DND-41 (cell line): ENCODE measurements at regions not wholly inside any gene's neighbourhood (a gene's known extent, or its start where the extent isn't known, plus 50 kb on each side); places are given as distances from the start of the nearest gene placed in this dataset.

Experiments used
- ATAC-seq: fragments of 200-7000 bp; cut with Tn5 transposase; 3 replicates; pipeline ENCODE4 v1.9.1; 2021; ENCODE audit warnings: low read depth; ENCODE audit not compliant: insufficient read depth
- DNase-seq: peaks from one replicate; pipeline ENCODE4 v3.0.0-alpha.2; 2020
- H2AFZ ChIP-seq: 2 replicates; pipeline ENCODE4 v1.6.0; 2012; ENCODE audit warnings: low read depth, low read length
- H3K27ac ChIP-seq: 2 replicates; pipeline ENCODE4 v1.5.1; 2012; ENCODE audit warnings: low read length, inconsistent platforms
- H3K27me3 ChIP-seq: fragments of 200-600 bp; sonication (generic); 2 replicates; pipeline ENCODE4 v1.6.0; 2012; ENCODE audit warnings: low read length, mild to moderate bottlenecking, inconsistent platforms; ENCODE audit not compliant: insufficient read depth, poor library complexity
- H3K36me3 ChIP-seq: 2 replicates; pipeline ENCODE4 v1.5.1; 2012; ENCODE audit warnings: low read length, inconsistent platforms; ENCODE audit not compliant: insufficient read depth
- H3K4me1 ChIP-seq: 2 replicates; pipeline ENCODE4 v1.5.1; 2012; ENCODE audit warnings: mild to moderate bottlenecking, low read length; ENCODE audit not compliant: insufficient read depth
- H3K4me2 ChIP-seq: 2 replicates; pipeline ENCODE4 v1.6.0; 2012; ENCODE audit warnings: mild to moderate bottlenecking, moderate library complexity, low read length, inconsistent platforms; ENCODE audit not compliant: insufficient read depth
- H3K4me3 ChIP-seq, 2 experiments: fragments of 200-600 bp in 1 of 2; shearing (Covaris generic) in 1 of 2; 2 replicates each; pipeline ENCODE4 v1.5.1; 2012 to 2016; ENCODE audit warnings: inconsistent platforms in 2 of 2, low read length in 2 of 2, mild to moderate bottlenecking in 2 of 2, low read depth in 1 of 2, moderate library complexity in 1 of 2
- H3K79me2 ChIP-seq: 2 replicates; pipeline ENCODE4 v1.6.0; 2012; ENCODE audit warnings: low read length, inconsistent platforms; ENCODE audit not compliant: insufficient read depth
- H3K9ac ChIP-seq: 2 replicates; pipeline ENCODE4 v1.6.0; 2012; ENCODE audit warnings: low read depth, mild to moderate bottlenecking, inconsistent platforms, low read length, moderate library complexity
- H3K9me3 ChIP-seq: 2 replicates; pipeline ENCODE4 v1.5.1; 2012; ENCODE audit warnings: low read length, moderate library complexity, mild to moderate bottlenecking, inconsistent platforms; ENCODE audit not compliant: insufficient read depth, severe bottlenecking
- H4K20me1 ChIP-seq: 2 replicates; pipeline ENCODE4 v1.6.0; 2012; ENCODE audit warnings: low read length; ENCODE audit not compliant: insufficient read depth
- CTCF ChIP-seq: IDR thresholded peaks from 2 replicates; pipeline ENCODE4 v1.5.1; 2012; ENCODE audit warnings: borderline replicate concordance, low read length, moderate library complexity, mild to moderate bottlenecking; ENCODE audit not compliant: poor library complexity, severe bottlenecking; ENCODE audit errors: extremely low read depth
- EZH2 ChIP-seq: IDR thresholded peaks from 3 replicates; pipeline ENCODE4 v1.6.1; 2012; ENCODE audit warnings: borderline replicate concordance, low read depth, mild to moderate bottlenecking, moderate library complexity, low read length, inconsistent platforms; ENCODE audit not compliant: severe bottlenecking

- Histone ChIP-seq H4K20me1 (no peaks in the 10 kb centered on the region), H3K4me1 (no peaks in the 10 kb centered on the region), H3K36me3 (no peaks in the 10 kb centered on the region), H3K9me3 (no peaks in the 10 kb centered on the region), H3K9ac (no peak overlapping the region), H2AFZ (no peak overlapping the region), H3K79me2 (no peaks in the 10 kb centered on the region), H3K4me3 (no peak overlapping the region), H3K27me3 (peaks cover 6% of the 10 kb centered on the region), H3K4me2 (no peak overlapping the region), H3K27ac (no peak overlapping the region)
- no peak for DNase-seq
- no peak for TF ChIP-seq EZH2
- no peak for TF ChIP-seq CTCF
- ATAC-seq: no peak
Observed at GRCh38 chr13:21817878-21818277, 147.0 kb downstream of the FGF9 start.

- Histone ChIP-seq H3K4me2 (no peak overlapping the region), H2AFZ (no peak overlapping the region), H3K9me3 (no peaks in the 10 kb centered on the region), H3K9ac (no peak overlapping the region), H4K20me1 (no peaks in the 10 kb centered on the region), H3K79me2 (no peaks in the 10 kb centered on the region), H3K27me3 (peaks cover 6% of the 10 kb centered on the region), H3K4me1 (no peaks in the 10 kb centered on the region), H3K4me3 (no peak overlapping the region), H3K36me3 (no peaks in the 10 kb centered on the region), H3K27ac (no peak overlapping the region)
- ATAC-seq: no peak
- no peak for DNase-seq
- TF ChIP-seq EZH2: no peak
- TF ChIP-seq CTCF: no peak
Observed at GRCh38 chr13:21822029-21822428, 151.2 kb downstream of the FGF9 start.

- H3K9ac ChIP-seq: no peak overlapping the region
- H3K27me3 ChIP-seq: peaks cover 6% of the 10 kb centered on the region
- no peak for DNase-seq
Observed at GRCh38 chr13:21823416-21823815, 152.5 kb downstream of the FGF9 start.

More at GRCh38 chr13:21823416-21823815, 152.5 kb downstream of the FGF9 start:
- Histone ChIP-seq H3K9me3 (no peaks in the 10 kb centered on the region), H3K4me2 (no peak overlapping the region), H2AFZ (no peak overlapping the region), H3K79me2 (no peaks in the 10 kb centered on the region), H3K4me1 (no peaks in the 10 kb centered on the region), H3K4me3 (no peak overlapping the region), H3K36me3 (no peaks in the 10 kb centered on the region), H4K20me1 (no peaks in the 10 kb centered on the region), H3K27ac (no peak overlapping the region)
- no peak for TF ChIP-seq EZH2
- TF ChIP-seq CTCF: no peak
- ATAC-seq: no peak
